Neuronal stem cell (in vitro differentiated cells): ENCODE measurements at regions not wholly inside any gene's neighbourhood (a gene's known extent, or its start where the extent isn't known, plus 50 kb on each side); places are given as distances from the start of the nearest gene placed in this dataset.

ENCODE experiments used
- DNase-seq: peaks from one replicate; pipeline ENCODE4 v3.0.0-alpha.2; 2013; ENCODE audit warnings: low spot score
- H2AFZ ChIP-seq: one replicate; pipeline ENCODE4 v1.6.1; 2013; ENCODE audit warnings: mild to moderate bottlenecking, low read length, inconsistent platforms
- H2AK5ac ChIP-seq: 2 replicates; pipeline ENCODE4 v1.6.1; 2013; ENCODE audit warnings: low read depth, mild to moderate bottlenecking, inconsistent platforms, low read length, moderate library complexity, mixed read lengths
- H2BK120ac ChIP-seq: 2 replicates; pipeline ENCODE4 v1.6.1; 2013; ENCODE audit warnings: low read depth, mild to moderate bottlenecking, inconsistent platforms, low read length, moderate library complexity, mixed read lengths
- H2BK12ac ChIP-seq: one replicate; pipeline ENCODE4 v1.6.1; 2013; ENCODE audit warnings: low read length, inconsistent platforms
- H2BK15ac ChIP-seq: 2 replicates; pipeline ENCODE4 v1.6.1; 2013; ENCODE audit warnings: mild to moderate bottlenecking, low read length, inconsistent platforms, mixed read lengths
- H2BK5ac ChIP-seq: one replicate; pipeline ENCODE4 v1.6.1; 2013; ENCODE audit warnings: inconsistent platforms, mild to moderate bottlenecking, low read length, moderate library complexity
- H3K14ac ChIP-seq: one replicate; pipeline ENCODE4 v1.6.1; 2013; ENCODE audit warnings: low read length, inconsistent platforms
- H3K18ac ChIP-seq: 2 replicates; pipeline ENCODE4 v1.6.1; 2013; ENCODE audit warnings: low read length, inconsistent platforms
- H3K23ac ChIP-seq: 2 replicates; pipeline ENCODE4 v1.6.1; 2013; ENCODE audit warnings: low read depth, mild to moderate bottlenecking, mixed read lengths, low read length, inconsistent platforms; ENCODE audit not compliant: poor library complexity
- H3K27ac ChIP-seq: replicated peaks from 3 replicates; pipeline ENCODE4 v1.5.1; 2013; ENCODE audit warnings: low read length, inconsistent platforms
- H3K27me3 ChIP-seq, 3 experiments: 2 replicates each; pipeline ENCODE4 v1.6.1; 2013; ENCODE audit warnings: low read length in 3 of 3, mild to moderate bottlenecking in 2 of 3, inconsistent platforms in 1 of 3, low read depth in 1 of 3, mixed read lengths in 1 of 3, moderate library complexity in 1 of 3; ENCODE audit not compliant: control insufficient read depth in 3 of 3, insufficient read depth in 3 of 3
- H3K36me3 ChIP-seq, 2 donors: replicated peaks in 1 of 2; 2 replicates each; pipeline ENCODE4 v1.6.1; 2013; ENCODE audit warnings: low read length in 2 of 2; ENCODE audit not compliant: control insufficient read depth in 2 of 2, insufficient read depth in 2 of 2
- H3K4ac ChIP-seq: 2 replicates; pipeline ENCODE4 v1.6.1; 2013; ENCODE audit warnings: inconsistent platforms, mild to moderate bottlenecking, low read length, moderate library complexity
- H3K4me1 ChIP-seq, 2 donors: 1 replicate in 1 of 2; 2 replicates in 1 of 2; pipeline ENCODE4 v1.6.1; 2013; ENCODE audit warnings: low read length in 2 of 2, low read depth in 1 of 2; ENCODE audit not compliant: control insufficient read depth in 2 of 2, insufficient read depth in 1 of 2
- H3K4me2 ChIP-seq: one replicate; pipeline ENCODE4 v1.6.1; 2013; ENCODE audit warnings: mild to moderate bottlenecking, low read length, inconsistent platforms; ENCODE audit not compliant: insufficient read depth, poor library complexity, severe bottlenecking
- H3K4me3 ChIP-seq, 2 donors: 2 replicates each; pipeline ENCODE4 v1.5.1; 2013; ENCODE audit warnings: low read length in 2 of 2, mild to moderate bottlenecking in 2 of 2, inconsistent platforms in 1 of 2, moderate library complexity in 1 of 2
- H3K79me1 ChIP-seq: one replicate; pipeline ENCODE4 v1.6.1; 2013; ENCODE audit warnings: low read depth, mild to moderate bottlenecking, inconsistent platforms, low read length, moderate library complexity
- H3K9ac ChIP-seq: one replicate; pipeline ENCODE4 v1.6.1; 2013; ENCODE audit warnings: mild to moderate bottlenecking, low read depth, low read length, inconsistent platforms; ENCODE audit not compliant: poor library complexity
- H3K9me3 ChIP-seq, 2 donors: replicated peaks in 1 of 2; 2 replicates each; pipeline versions ENCODE3 to v1.6.1; 2013; ENCODE audit warnings: low read length in 2 of 2, mild to moderate bottlenecking in 2 of 2, inconsistent platforms in 1 of 2, low read depth in 1 of 2, mixed read lengths in 1 of 2, moderate library complexity in 1 of 2; ENCODE audit not compliant: control insufficient read depth in 2 of 2, insufficient read depth in 1 of 2
- H4K8ac ChIP-seq: one replicate; pipeline ENCODE4 v1.6.1; 2013; ENCODE audit warnings: low read depth, mild to moderate bottlenecking, inconsistent platforms, low read length, moderate library complexity
- H4K91ac ChIP-seq: one replicate; pipeline ENCODE4 v1.6.1; 2013; ENCODE audit warnings: low read length, low read depth, mild to moderate bottlenecking, inconsistent platforms; ENCODE audit not compliant: poor library complexity
- WGBS, 2 donors: extraction: QIAGEN DNeasy Blood & Tissue Kit; methylation state at CpG; one replicate each; pipeline ENCODE4 v1.1.7; 2013; ENCODE audit warnings: missing lambda C conversion rate in 2 of 2, mixed read lengths in 1 of 2; ENCODE audit not compliant: insufficient read length in 2 of 2, insufficient replicate concordance in 1 of 2; ENCODE audit errors: extremely low coverage in 2 of 2; 5-methylcytosine and 5-hydroxymethylcytosine counted together

- no peak overlapping the region for H3K9ac ChIP-seq
- H3K4ac ChIP-seq: no peak overlapping the region
- no peaks in the 10 kb centered on the region for H3K9me3 ChIP-seq
- H3K4me3 ChIP-seq: no peak overlapping the region
- H2AFZ ChIP-seq: no peak overlapping the region
- H3K18ac ChIP-seq: peak overlapping the region; percentile 69
- H3K4me2 ChIP-seq: no peak overlapping the region
- peak overlapping the region; percentile 58 for H2AK5ac ChIP-seq
- H2BK5ac ChIP-seq: no peak overlapping the region
- H4K91ac ChIP-seq: peak overlapping the region; percentile 64
- H3K27ac ChIP-seq: no peak overlapping the region
- no peak overlapping the region for H3K14ac ChIP-seq
- H3K23ac ChIP-seq: peak overlapping the region; percentile 45
- no peaks in the 10 kb centered on the region for H3K36me3 ChIP-seq
- DNase-seq: no peak
- H3K4me1 ChIP-seq: peaks cover 0 to 12% of the 10 kb centered on the region in 2 donors
- H3K27me3 ChIP-seq: peaks cover 0 to 85% (median 0%) of the 10 kb centered on the region in 3 experiments
- no peak overlapping the region for H2BK12ac ChIP-seq
- H2BK15ac ChIP-seq: peak overlapping the region; percentile 55
- H2BK120ac ChIP-seq: no peak overlapping the region
- H4K8ac ChIP-seq: no peak overlapping the region
- WGBS, 2 donors: no CpG with 5 or more reads among the region's 10 CpGs
- no peaks in the 10 kb centered on the region for H3K79me1 ChIP-seq
These were observed 136.0 kb downstream of the ENGASE start for GRCh38 chr17:79210638-79211037.

DNA sequence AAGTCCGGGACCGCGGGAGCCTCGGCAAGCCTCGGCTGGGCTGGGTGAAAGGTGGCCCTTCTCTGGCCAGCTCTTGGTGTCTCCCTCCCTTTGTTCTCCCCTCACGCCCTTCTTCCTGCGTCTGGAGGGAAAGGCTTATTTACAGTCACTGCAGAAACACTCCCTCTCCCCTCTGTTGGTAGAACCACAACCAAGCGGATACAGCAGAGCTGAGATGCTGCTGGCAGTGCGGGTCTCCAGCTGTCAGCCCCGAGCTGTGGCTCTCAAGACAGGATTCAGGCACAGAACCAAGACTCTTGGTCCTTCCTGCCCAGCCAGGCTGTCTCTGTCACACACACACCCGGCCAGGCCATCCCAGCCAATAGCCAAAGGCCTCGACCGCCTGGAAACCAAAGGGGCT is 133.3 kb downstream of the ENGASE start:
- Histone ChIP-seq H3K9ac (no peak overlapping the region), H2BK5ac (no peak overlapping the region), H3K4me1 (peaks cover 0 to 8% of the 10 kb centered on the region in 2 donors), H3K14ac (no peak overlapping the region), H2AK5ac (no peak overlapping the region), H3K36me3 (no peaks in the 10 kb centered on the region), H2BK15ac (peak overlapping the region; percentile 20), H3K18ac (peak overlapping the region; percentile 57), H3K27me3 (peaks cover 0 to 67% (median 0%) of the 10 kb centered on the region in 3 experiments), H3K4me2 (no peak overlapping the region), H2BK120ac (peak overlapping the region; percentile 8), H3K4me3 (no peak overlapping the region), H4K8ac (no peak overlapping the region), H3K79me1 (no peaks in the 10 kb centered on the region), H3K23ac (no peak overlapping the region), H3K9me3 (peaks cover 0 to 1% of the 10 kb centered on the region in 2 donors), H4K91ac (no peak overlapping the region), H3K4ac (no peak overlapping the region), H2BK12ac (no peak overlapping the region), H2AFZ (no peak overlapping the region), H3K27ac (no peak overlapping the region)
- WGBS, 2 donors: no CpG with 5 or more reads among the region's 13 CpGs
- no peak for DNase-seq

GRCh38 chr17:79205688-79206205 is 131.1 kb downstream of the ENGASE start:
- Histone ChIP-seq H2AFZ (no peak overlapping the region), H3K4me1 (peaks cover 0 to 7% of the 10 kb centered on the region in 2 donors), H3K4ac (no peak overlapping the region), H3K27ac (no peak overlapping the region), H3K14ac (no peak overlapping the region), H2BK15ac (no peak overlapping the region), H2BK5ac (no peak overlapping the region), H4K91ac (no peak overlapping the region), H3K9ac (no peak overlapping the region), H3K79me1 (no peaks in the 10 kb centered on the region), H3K36me3 (no peaks in the 10 kb centered on the region), H3K23ac (no peak overlapping the region), H4K8ac (no peak overlapping the region), H2BK120ac (no peak overlapping the region), H3K27me3 (peaks cover 0 to 68% (median 0%) of the 10 kb centered on the region in 3 experiments), H3K18ac (no peak overlapping the region), H3K9me3 (peaks cover 0 to 1% of the 10 kb centered on the region in 2 donors), H2AK5ac (no peak overlapping the region), H3K4me2 (no peak overlapping the region), H3K4me3 (no peak overlapping the region), H2BK12ac (no peak overlapping the region)
- WGBS, 2 donors: no CpG with 5 or more reads among the region's 6 CpGs
- DNase-seq: no peak

DNA sequence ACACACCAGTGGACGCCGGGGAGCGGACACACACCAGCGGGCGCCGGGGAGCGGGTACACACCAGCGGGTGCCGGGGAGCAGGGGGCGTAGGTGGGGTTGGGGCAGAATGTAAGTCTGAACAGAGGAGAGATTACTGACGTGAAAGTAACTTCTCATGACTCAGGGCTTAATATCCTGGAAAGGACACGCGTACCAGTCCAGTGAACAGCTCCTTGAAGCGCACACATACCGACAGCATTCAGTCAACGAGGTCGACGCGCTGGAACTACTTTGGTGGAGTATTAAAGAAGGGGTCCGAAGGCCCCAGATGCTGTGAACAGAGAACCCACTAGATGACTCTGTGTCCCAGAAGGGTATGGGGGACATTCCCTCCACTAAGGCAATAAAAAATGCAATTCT is 129.6 kb downstream of the ENGASE start:
- H3K36me3 ChIP-seq: no peaks in the 10 kb centered on the region
- H3K9me3 ChIP-seq: peaks cover 0 to 1% of the 10 kb centered on the region in 2 donors
- no peak overlapping the region for H2BK5ac ChIP-seq
- H2BK12ac ChIP-seq: no peak overlapping the region
- H3K79me1 ChIP-seq: peaks cover 1% of the 10 kb centered on the region
- no peak overlapping the region for H3K27ac ChIP-seq
- no peak overlapping the region for H4K8ac ChIP-seq
- no peak overlapping the region for H3K4me2 ChIP-seq
- H3K4ac ChIP-seq: no peak overlapping the region
- peaks cover 0 to 69% (median 0%) of the 10 kb centered on the region in 3 experiments for H3K27me3 ChIP-seq
- no peak overlapping the region for H3K23ac ChIP-seq
- no peak overlapping the region for H2BK120ac ChIP-seq
- no peak for DNase-seq
- no peak overlapping the region for H3K9ac ChIP-seq
- no peak overlapping the region for H3K4me3 ChIP-seq
- no peak overlapping the region for H3K18ac ChIP-seq
- WGBS, 2 donors: no CpG with 5 or more reads among the region's 20 CpGs
- H2AFZ ChIP-seq: no peak overlapping the region
- H2AK5ac ChIP-seq: no peak overlapping the region
- no peak overlapping the region for H3K14ac ChIP-seq
- peaks cover 0 to 11% of the 10 kb centered on the region in 2 donors for H3K4me1 ChIP-seq
- no peak overlapping the region for H2BK15ac ChIP-seq
- no peak overlapping the region for H4K91ac ChIP-seq
